ENCODE measurements at regions not wholly inside any gene's neighbourhood (a gene's known extent, or its start where the extent isn't known, plus 50 kb on each side); places are given as distances from the start of the nearest gene placed in this dataset.

- Histone ChIP-seq H3K9me3 (ENCODE audit: low read length) (no peaks in the 10 kb centered on the region), H2AFZ (ENCODE audit: low read depth, low read length) (no peak overlapping the region), H3K9ac (ENCODE audit: low read length) (no peak overlapping the region), H3K9me2 (ENCODE audit: insufficient read depth, low read length) (no peaks in the 10 kb centered on the region), H3K4me2 (ENCODE audit: low read length) (no peak overlapping the region), H3K36me3 (ENCODE audit: insufficient read depth, low read length) (no peaks in the 10 kb centered on the region), H3K27me3 (ENCODE audit: insufficient read depth, low read depth, low read length) (no peaks in the 10 kb centered on the region), H3K4me3 (ENCODE audit: low read length) (no peak overlapping the region), H3F3A (ENCODE audit: insufficient read depth, low read length, poor library complexity, severe bottlenecking) (no peaks in the 10 kb centered on the region), H3K27ac (ENCODE audit: low read length) (no peak overlapping the region), H3K79me2 (replicated peaks; ENCODE audit: insufficient read depth, low read length) (no peaks in the 10 kb centered on the region), H4K20me1 (ENCODE audit: insufficient read depth) (no peaks in the 10 kb centered on the region)
- TF ChIP-seq, protein P1, sequence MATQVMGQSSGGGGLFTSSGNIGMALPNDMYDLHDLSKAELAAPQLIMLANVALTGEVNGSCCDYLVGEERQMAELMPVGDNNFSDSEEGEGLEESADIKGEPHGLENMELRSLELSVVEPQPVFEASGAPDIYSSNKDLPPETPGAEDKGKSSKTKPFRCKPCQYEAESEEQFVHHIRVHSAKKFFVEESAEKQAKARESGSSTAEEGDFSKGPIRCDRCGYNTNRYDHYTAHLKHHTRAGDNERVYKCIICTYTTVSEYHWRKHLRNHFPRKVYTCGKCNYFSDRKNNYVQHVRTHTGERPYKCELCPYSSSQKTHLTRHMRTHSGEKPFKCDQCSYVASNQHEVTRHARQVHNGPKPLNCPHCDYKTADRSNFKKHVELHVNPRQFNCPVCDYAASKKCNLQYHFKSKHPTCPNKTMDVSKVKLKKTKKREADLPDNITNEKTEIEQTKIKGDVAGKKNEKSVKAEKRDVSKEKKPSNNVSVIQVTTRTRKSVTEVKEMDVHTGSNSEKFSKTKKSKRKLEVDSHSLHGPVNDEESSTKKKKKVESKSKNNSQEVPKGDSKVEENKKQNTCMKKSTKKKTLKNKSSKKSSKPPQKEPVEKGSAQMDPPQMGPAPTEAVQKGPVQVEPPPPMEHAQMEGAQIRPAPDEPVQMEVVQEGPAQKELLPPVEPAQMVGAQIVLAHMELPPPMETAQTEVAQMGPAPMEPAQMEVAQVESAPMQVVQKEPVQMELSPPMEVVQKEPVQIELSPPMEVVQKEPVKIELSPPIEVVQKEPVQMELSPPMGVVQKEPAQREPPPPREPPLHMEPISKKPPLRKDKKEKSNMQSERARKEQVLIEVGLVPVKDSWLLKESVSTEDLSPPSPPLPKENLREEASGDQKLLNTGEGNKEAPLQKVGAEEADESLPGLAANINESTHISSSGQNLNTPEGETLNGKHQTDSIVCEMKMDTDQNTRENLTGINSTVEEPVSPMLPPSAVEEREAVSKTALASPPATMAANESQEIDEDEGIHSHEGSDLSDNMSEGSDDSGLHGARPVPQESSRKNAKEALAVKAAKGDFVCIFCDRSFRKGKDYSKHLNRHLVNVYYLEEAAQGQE (IDR thresholded peaks at IDR 0.05; ENCODE audit: borderline replicate concordance), result no peak
- no peak for TF ChIP-seq MXI1 (conservative IDR thresholded peaks at IDR 0.05; ENCODE audit: poor library complexity, severe bottlenecking)
- no peak for TF ChIP-seq POLR2AphosphoS5 (IDR thresholded peaks at IDR 0.05)
- no peak for TF ChIP-seq SMC3 (conservative IDR thresholded peaks at IDR 0.05; ENCODE audit: poor library complexity)
- no peak for TF ChIP-seq EP300 (conservative IDR thresholded peaks at IDR 0.05; ENCODE audit: poor library complexity, severe bottlenecking)
- TF ChIP-seq EZH2 (IDR thresholded peaks at IDR 0.05; ENCODE audit: borderline replicate concordance, insufficient read depth, low read length, poor library complexity, severe bottlenecking), result no peak
- TF ChIP-seq, protein P2, sequence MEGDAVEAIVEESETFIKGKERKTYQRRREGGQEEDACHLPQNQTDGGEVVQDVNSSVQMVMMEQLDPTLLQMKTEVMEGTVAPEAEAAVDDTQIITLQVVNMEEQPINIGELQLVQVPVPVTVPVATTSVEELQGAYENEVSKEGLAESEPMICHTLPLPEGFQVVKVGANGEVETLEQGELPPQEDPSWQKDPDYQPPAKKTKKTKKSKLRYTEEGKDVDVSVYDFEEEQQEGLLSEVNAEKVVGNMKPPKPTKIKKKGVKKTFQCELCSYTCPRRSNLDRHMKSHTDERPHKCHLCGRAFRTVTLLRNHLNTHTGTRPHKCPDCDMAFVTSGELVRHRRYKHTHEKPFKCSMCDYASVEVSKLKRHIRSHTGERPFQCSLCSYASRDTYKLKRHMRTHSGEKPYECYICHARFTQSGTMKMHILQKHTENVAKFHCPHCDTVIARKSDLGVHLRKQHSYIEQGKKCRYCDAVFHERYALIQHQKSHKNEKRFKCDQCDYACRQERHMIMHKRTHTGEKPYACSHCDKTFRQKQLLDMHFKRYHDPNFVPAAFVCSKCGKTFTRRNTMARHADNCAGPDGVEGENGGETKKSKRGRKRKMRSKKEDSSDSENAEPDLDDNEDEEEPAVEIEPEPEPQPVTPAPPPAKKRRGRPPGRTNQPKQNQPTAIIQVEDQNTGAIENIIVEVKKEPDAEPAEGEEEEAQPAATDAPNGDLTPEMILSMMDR (IDR thresholded peaks at IDR 0.05; ENCODE audit: poor library complexity, severe bottlenecking), result no peak
- TF ChIP-seq RAD21 (conservative IDR thresholded peaks at IDR 0.05), result no peak
- no peak for TF ChIP-seq TAF1 (IDR thresholded peaks at IDR 0.05; ENCODE audit: low read depth)
Observed at GRCh38 chr18:6639305-6639704, 90.2 kb upstream of the ARHGAP28 start.

DNA sequence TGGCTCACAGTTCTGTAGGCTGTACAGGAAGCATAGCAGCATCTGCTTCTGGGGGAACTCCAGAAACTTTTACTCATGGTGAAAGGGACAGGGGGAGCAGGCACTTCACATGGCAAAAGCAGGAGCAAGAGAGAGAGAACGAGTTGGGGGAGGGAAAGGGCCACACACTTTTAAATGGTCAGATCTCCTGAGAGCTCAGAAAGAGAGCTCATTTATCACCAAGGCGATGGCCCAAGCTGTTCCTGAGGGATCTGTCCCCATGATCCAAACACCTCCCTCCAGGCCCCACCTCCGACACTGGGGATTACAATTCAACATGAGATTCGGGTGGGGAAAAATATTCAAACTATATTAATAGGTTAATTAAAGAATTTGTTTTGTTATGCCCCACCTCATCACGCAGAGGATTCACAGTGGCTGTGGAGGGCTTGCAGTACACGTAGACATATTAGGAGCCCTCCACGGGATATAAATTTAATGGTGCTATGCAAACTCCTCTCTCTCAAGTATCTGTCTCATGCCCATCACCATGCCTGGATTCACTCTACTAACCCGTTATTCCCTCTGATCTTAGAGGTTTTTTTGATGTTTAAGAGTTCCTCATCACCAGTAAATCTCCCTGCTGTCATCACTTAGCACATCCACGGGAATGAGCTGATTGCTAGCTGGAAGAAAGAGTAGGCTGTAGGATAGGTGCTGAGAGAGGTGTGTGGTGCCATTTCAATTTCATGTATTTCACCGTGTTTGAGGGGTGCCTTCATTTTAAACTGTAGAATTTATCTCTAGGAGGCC, 84.5 kb upstream of the ARHGAP28 start:
- H2AFZ ChIP-seq (ENCODE audit: low read depth, low read length), result no peak overlapping the region
- H3K4me2 ChIP-seq (ENCODE audit: low read length), result no peak overlapping the region
- H3K9ac ChIP-seq (ENCODE audit: low read length), result no peak overlapping the region

More for the DNA sequence above, 84.5 kb upstream of the ARHGAP28 start:
- Histone ChIP-seq H3K9me3 (ENCODE audit: low read length) (no peaks in the 10 kb centered on the region), H3F3A (ENCODE audit: insufficient read depth, low read length, poor library complexity, severe bottlenecking) (no peaks in the 10 kb centered on the region), H3K4me3 (ENCODE audit: low read length) (no peak overlapping the region), H4K20me1 (ENCODE audit: insufficient read depth) (no peaks in the 10 kb centered on the region), H3K36me3 (ENCODE audit: insufficient read depth, low read length) (no peaks in the 10 kb centered on the region), H3K9me2 (ENCODE audit: insufficient read depth, low read length) (no peaks in the 10 kb centered on the region), H3K27ac (ENCODE audit: low read length) (no peak overlapping the region), H3K79me2 (replicated peaks; ENCODE audit: insufficient read depth, low read length) (no peaks in the 10 kb centered on the region), H3K27me3 (ENCODE audit: insufficient read depth, low read depth, low read length) (no peaks in the 10 kb centered on the region)
- TF ChIP-seq EP300 (conservative IDR thresholded peaks at IDR 0.05; ENCODE audit: poor library complexity, severe bottlenecking) (no peak), POLR2AphosphoS5 (IDR thresholded peaks at IDR 0.05) (no peak), EZH2 (IDR thresholded peaks at IDR 0.05; ENCODE audit: borderline replicate concordance, insufficient read depth, low read length, poor library complexity, severe bottlenecking) (no peak), RAD21 (conservative IDR thresholded peaks at IDR 0.05) (no peak), SMC3 (conservative IDR thresholded peaks at IDR 0.05; ENCODE audit: poor library complexity) (no peak), TAF1 (IDR thresholded peaks at IDR 0.05; ENCODE audit: low read depth) (no peak), MXI1 (conservative IDR thresholded peaks at IDR 0.05; ENCODE audit: poor library complexity, severe bottlenecking) (no peak)
- TF ChIP-seq, protein P1 (IDR thresholded peaks at IDR 0.05; ENCODE audit: borderline replicate concordance), result no peak
- TF ChIP-seq, protein P2 (IDR thresholded peaks at IDR 0.05; ENCODE audit: poor library complexity, severe bottlenecking), result no peak

Data from neural cell (in vitro differentiated cells).